HG02852 (cell line): ENCODE measurements at regions not wholly inside any gene's neighbourhood (a gene's known extent, or its start where the extent isn't known, plus 50 kb on each side); places are given as distances from the start of the nearest gene placed in this dataset.

ENCODE experiments used
- ATAC-seq: cut with Tn5 transposase; IDR thresholded peaks from one replicate; pipeline ENCODE4 v1.9.1; 2021; ENCODE audit warnings: mild to moderate bottlenecking, moderate library complexity; ENCODE audit not compliant: unreplicated experiment

GRCh38 chr4:96887857-96888256 lies 1048.0 kb downstream of the PDHA2 start:
- ATAC-seq = no peak

GRCh38 chr4:96894621-96895020 lies 1054.7 kb downstream of the PDHA2 start:
- ATAC-seq = no peak

GRCh38 chr4:96895826-96896225 lies 1055.9 kb downstream of the PDHA2 start:
- no peak for ATAC-seq

GRCh38 chr4:96912716-96913115 lies 1072.8 kb downstream of the PDHA2 start:
- ATAC-seq = no peak

GRCh38 chr4:96913441-96914080 lies 1073.7 kb downstream of the PDHA2 start:
- no peak for ATAC-seq

GRCh38 chr4:96916711-96917110 lies 1076.8 kb downstream of the PDHA2 start:
- ATAC-seq = no peak

GRCh38 chr4:96936886-96937285 lies 1097.0 kb downstream of the PDHA2 start:
- ATAC-seq = no peak

GRCh38 chr4:96946552-96946951 lies 1106.7 kb downstream of the PDHA2 start:
- ATAC-seq = no peak

- ATAC-seq = no peak
These were observed 1112.7 kb downstream of the PDHA2 start for GRCh38 chr4:96952610-96953009.

GRCh38 chr4:96955226-96955625 lies 1115.3 kb downstream of the PDHA2 start:
- no peak for ATAC-seq

- ATAC-seq = no peak
These were observed 1115.8 kb downstream of the PDHA2 start for GRCh38 chr4:96955691-96956090.

GRCh38 chr4:96969455-96969854 lies 1129.6 kb downstream of the PDHA2 start:
- no peak for ATAC-seq

- ATAC-seq = no peak
These were observed 1133.0 kb downstream of the PDHA2 start for GRCh38 chr4:96972920-96973319.

GRCh38 chr4:96974295-96974694 lies 1134.4 kb downstream of the PDHA2 start:
- ATAC-seq = no peak

GRCh38 chr4:96983830-96984229 lies 1143.9 kb downstream of the PDHA2 start:
- ATAC-seq = no peak

GRCh38 chr4:96986816-96987215 lies 1146.9 kb downstream of the PDHA2 start:
- ATAC-seq = no peak

GRCh38 chr4:96991083-96991482 lies 1151.2 kb downstream of the PDHA2 start:
- no peak for ATAC-seq

GRCh38 chr4:96992443-96992842 lies 1150.8 kb downstream of the STPG2 start:
- no peak for ATAC-seq

- ATAC-seq = no peak
These were observed 1149.7 kb downstream of the STPG2 start for GRCh38 chr4:96993560-96993959.

GRCh38 chr4:97003715-97004114 lies 1139.6 kb downstream of the STPG2 start:
- no peak for ATAC-seq

GRCh38 chr4:97013309-97013708 lies 1130.0 kb downstream of the STPG2 start:
- no peak for ATAC-seq

GRCh38 chr4:97013711-97014110 lies 1129.6 kb downstream of the STPG2 start:
- no peak for ATAC-seq

GRCh38 chr4:97015301-97015700 lies 1128.0 kb downstream of the STPG2 start:
- ATAC-seq = no peak
